Sigmoid colon (tissue), 4 donors: ENCODE measurements at regions not wholly inside any gene's neighbourhood (a gene's known extent, or its start where the extent isn't known, plus 50 kb on each side); places are given as distances from the start of the nearest gene placed in this dataset.

ENCODE experiments used
- CTCF ChIP-seq, 4 experiments: fragments of 450-650 bp in 3 of 4; fragments of 200-600 bp in 1 of 4; IDR thresholded peaks; one replicate each; pipeline ENCODE4 v1.5.1; 2016 to 2019; ENCODE audit warnings: antibody characterized with exemption in 4 of 4, mild to moderate bottlenecking in 3 of 4, moderate library complexity in 2 of 4
- EP300 ChIP-seq, 4 donors: sonication (generic); formaldehyde crosslinking; IDR thresholded peaks; one replicate each; pipeline ENCODE4 v1.6.1; 2017; ENCODE audit warnings: antibody characterized with exemption in 4 of 4
- POLR2A ChIP-seq, 2 donors: fragments of 450-650 bp; IDR thresholded peaks; one replicate each; pipeline ENCODE4 v1.6.1; 2016; ENCODE audit warnings: antibody characterized with exemption in 2 of 2, mild to moderate bottlenecking in 2 of 2, moderate library complexity in 2 of 2
- POLR2AphosphoS5 ChIP-seq, 4 donors: sonication (generic); formaldehyde crosslinking; IDR thresholded peaks; one replicate each; pipeline ENCODE4 v1.6.1; 2017; ENCODE audit warnings: antibody characterized with exemption in 4 of 4

GRCh38 chr20:21608777-21609176 is 94.9 kb upstream of the NKX2-2 start:
- no peak for TF ChIP-seq CTCF (IDR thresholded peaks at IDR 0.05)
- no peak for TF ChIP-seq POLR2AphosphoS5 (IDR thresholded peaks at IDR 0.05)
- no peak for TF ChIP-seq POLR2A (IDR thresholded peaks at IDR 0.05)
- no peak for TF ChIP-seq EP300 (IDR thresholded peaks at IDR 0.05)
